ENCODE measurements at regions not wholly inside any gene's neighbourhood (a gene's known extent, or its start where the extent isn't known, plus 50 kb on each side); places are given as distances from the start of the nearest gene placed in this dataset.

DNA sequence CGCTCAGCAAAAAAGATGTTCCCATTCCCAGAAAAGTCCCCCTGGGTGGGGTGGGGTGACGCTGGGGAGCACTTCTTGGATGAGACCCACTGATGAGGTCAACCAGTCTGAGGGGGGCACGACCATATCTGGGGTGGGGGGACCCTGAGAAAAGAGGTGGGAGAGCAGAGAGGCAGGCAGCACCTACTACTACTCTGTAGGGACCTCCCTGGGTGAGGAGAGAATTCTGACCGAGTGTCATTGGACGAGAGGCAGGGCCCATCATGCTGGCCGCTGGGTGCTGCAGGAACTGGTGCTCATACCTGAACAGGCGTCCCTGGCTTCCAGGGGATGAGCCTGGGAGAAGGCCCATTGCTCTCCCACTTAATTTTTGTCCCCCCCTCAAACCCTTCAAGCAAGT lies 158.8 kb downstream of the KLF13 start:
- no peak for DNase-seq
- ChIA-PET POLR2A (no interaction called here), CTCF (no interaction called here)
- Mint-ChIP-seq H3K4me3 (ENCODE audit: unreplicated experiment) (no peak overlapping the region), H3K36me3 (ENCODE audit: insufficient read depth, unreplicated experiment) (peaks cover 11% of the 10 kb centered on the region), H3K27me3 (ENCODE audit: insufficient read depth, unreplicated experiment) (peaks cover 19% of the 10 kb centered on the region), H3K9me3 (ENCODE audit: unreplicated experiment) (peaks cover under 1% of the 10 kb centered on the region), H3K27ac (ENCODE audit: unreplicated experiment) (no peak overlapping the region), H3K4me1 (ENCODE audit: low read depth, unreplicated experiment) (no peaks in the 10 kb centered on the region)
- no peaks in the 10 kb centered on the region for H3K36me3 ChIP-seq (ENCODE audit: control insufficient read depth, insufficient read depth, low read length)
- BruUV-seq (replicated peaks) = no TSS peak
- H3K27me3 ChIP-seq (replicated peaks; ENCODE audit: control insufficient read depth, insufficient read depth, low read length) = no peaks in the 10 kb centered on the region
- H3K4me1 ChIP-seq = no peaks in the 10 kb centered on the region
- TF ChIP-seq, protein P1, sequence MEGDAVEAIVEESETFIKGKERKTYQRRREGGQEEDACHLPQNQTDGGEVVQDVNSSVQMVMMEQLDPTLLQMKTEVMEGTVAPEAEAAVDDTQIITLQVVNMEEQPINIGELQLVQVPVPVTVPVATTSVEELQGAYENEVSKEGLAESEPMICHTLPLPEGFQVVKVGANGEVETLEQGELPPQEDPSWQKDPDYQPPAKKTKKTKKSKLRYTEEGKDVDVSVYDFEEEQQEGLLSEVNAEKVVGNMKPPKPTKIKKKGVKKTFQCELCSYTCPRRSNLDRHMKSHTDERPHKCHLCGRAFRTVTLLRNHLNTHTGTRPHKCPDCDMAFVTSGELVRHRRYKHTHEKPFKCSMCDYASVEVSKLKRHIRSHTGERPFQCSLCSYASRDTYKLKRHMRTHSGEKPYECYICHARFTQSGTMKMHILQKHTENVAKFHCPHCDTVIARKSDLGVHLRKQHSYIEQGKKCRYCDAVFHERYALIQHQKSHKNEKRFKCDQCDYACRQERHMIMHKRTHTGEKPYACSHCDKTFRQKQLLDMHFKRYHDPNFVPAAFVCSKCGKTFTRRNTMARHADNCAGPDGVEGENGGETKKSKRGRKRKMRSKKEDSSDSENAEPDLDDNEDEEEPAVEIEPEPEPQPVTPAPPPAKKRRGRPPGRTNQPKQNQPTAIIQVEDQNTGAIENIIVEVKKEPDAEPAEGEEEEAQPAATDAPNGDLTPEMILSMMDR (IDR thresholded peaks at IDR 0.05; ENCODE audit: insufficient read depth in 1 of 2, low read depth in 1 of 2, low read length in 1 of 2, severe bottlenecking in 1 of 2, unreplicated experiment in 1 of 2) = no peak
- H3K9me3 ChIP-seq = no peaks in the 10 kb centered on the region
- intact Hi-C loops (cut with micrococcal nuclease; ENCODE audit: unreplicated experiment) = no loop called here
- no peak overlapping the region for H3K4me3 ChIP-seq (ENCODE audit: low read depth, low read length)

DNA sequence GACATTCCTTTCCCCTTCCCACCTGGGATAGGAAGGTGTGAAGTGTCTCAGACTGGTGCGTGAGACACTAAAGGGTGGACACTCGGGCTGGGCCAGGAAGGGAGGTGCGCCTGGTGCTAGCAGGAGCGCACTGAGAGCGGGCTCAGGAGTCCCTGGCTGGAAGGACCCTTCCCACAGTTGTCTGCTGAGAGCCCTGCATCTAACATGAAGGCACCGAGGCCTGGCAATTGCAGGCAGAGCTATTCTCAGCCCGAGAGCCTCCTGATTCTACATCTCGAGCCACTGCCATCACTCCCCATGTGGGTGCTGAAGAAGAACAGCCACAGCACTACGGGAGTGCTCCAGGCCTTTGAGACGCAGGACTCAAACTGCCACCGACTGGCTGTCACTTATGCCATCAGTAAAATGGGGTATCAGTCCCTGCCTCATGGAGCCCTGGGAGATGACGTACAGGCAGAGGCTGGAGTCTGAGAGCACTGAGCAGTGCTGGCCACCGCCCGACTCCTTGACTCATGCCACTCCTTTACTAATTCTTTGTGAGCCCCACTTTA lies 159.4 kb downstream of the KLF13 start:
- DNase-seq = no peak
- POLR2A ChIA-PET = no interaction called here
- Histone ChIP-seq H3K27me3 (replicated peaks; ENCODE audit: control insufficient read depth, insufficient read depth, low read length) (no peaks in the 10 kb centered on the region), H3K9me3 (0 out of 2 replicates have a peak, but pooled peaks cover 4% of the 10 kb centered on the region), H3K4me3 (ENCODE audit: low read depth, low read length) (no peak overlapping the region), H3K4me1 (no peaks in the 10 kb centered on the region), H3K36me3 (ENCODE audit: control insufficient read depth, insufficient read depth, low read length) (no peaks in the 10 kb centered on the region)
- H3K4me1 Mint-ChIP-seq (ENCODE audit: low read depth, unreplicated experiment) = no peaks in the 10 kb centered on the region
- intact Hi-C loops (cut with micrococcal nuclease; ENCODE audit: unreplicated experiment) = no loop called here
- H3K4me3 Mint-ChIP-seq (ENCODE audit: unreplicated experiment) = no peak overlapping the region
- BruUV-seq (replicated peaks) = no TSS peak
- peaks cover 6% of the 10 kb centered on the region for H3K9me3 Mint-ChIP-seq (ENCODE audit: unreplicated experiment)
- peaks cover 15% of the 10 kb centered on the region for H3K27me3 Mint-ChIP-seq (ENCODE audit: insufficient read depth, unreplicated experiment)
- no peak overlapping the region for H3K27ac Mint-ChIP-seq (ENCODE audit: unreplicated experiment)
- TF ChIP-seq, protein P1 (IDR thresholded peaks at IDR 0.05; ENCODE audit: insufficient read depth in 1 of 2, low read depth in 1 of 2, low read length in 1 of 2, severe bottlenecking in 1 of 2, unreplicated experiment in 1 of 2) = no peak
- CTCF ChIA-PET = no interaction called here
- H3K36me3 Mint-ChIP-seq (ENCODE audit: insufficient read depth, unreplicated experiment) = peaks cover 11% of the 10 kb centered on the region

DNA sequence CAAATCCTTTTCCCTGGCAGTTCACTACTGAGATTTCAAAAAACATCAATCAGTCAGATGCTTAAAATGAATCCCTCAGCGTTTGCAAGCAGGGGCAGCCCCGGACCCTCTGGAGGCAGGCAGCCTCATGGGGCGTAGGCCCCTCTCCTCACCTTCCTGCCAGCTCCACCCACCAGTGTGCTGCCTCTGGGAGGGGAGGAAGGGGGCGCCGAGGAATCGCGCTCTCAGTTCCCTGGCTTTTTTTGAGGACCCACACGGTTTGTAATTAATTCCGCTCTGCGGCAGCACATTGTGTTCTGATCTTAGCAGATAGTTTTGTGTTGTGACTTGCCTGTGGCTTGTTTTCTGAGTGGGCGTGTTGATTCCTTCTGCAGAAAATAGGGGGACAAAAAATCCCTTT lies 159.9 kb downstream of the KLF13 start:
- CTCF ChIA-PET = interaction anchor here (0.6 to 1.2 kb wide), 2 partner anchors 286 to 1526 kb away, joined by 3 read pairs; no protein-coding TSS in a partner anchor
- H3K27me3 Mint-ChIP-seq (ENCODE audit: insufficient read depth, unreplicated experiment) = peaks cover 15% of the 10 kb centered on the region

More for the DNA sequence above, 159.9 kb downstream of the KLF13 start:
- Histone ChIP-seq H3K4me1 (no peaks in the 10 kb centered on the region), H3K27me3 (replicated peaks; ENCODE audit: control insufficient read depth, insufficient read depth, low read length) (no peaks in the 10 kb centered on the region), H3K9me3 (0 out of 2 replicates have a peak, but pooled peaks cover 7% of the 10 kb centered on the region), H3K4me3 (ENCODE audit: low read depth, low read length) (no peak overlapping the region), H3K36me3 (ENCODE audit: control insufficient read depth, insufficient read depth, low read length) (no peaks in the 10 kb centered on the region)
- Mint-ChIP-seq H3K9me3 (ENCODE audit: unreplicated experiment) (peaks cover 11% of the 10 kb centered on the region), H3K4me1 (ENCODE audit: low read depth, unreplicated experiment) (no peaks in the 10 kb centered on the region), H3K36me3 (ENCODE audit: insufficient read depth, unreplicated experiment) (peaks cover 11% of the 10 kb centered on the region), H3K4me3 (ENCODE audit: unreplicated experiment) (no peak overlapping the region), H3K27ac (ENCODE audit: unreplicated experiment) (no peak overlapping the region)
- no TSS peak for BruUV-seq (replicated peaks)
- intact Hi-C loops (cut with micrococcal nuclease; ENCODE audit: unreplicated experiment) = no loop called here
- DNase-seq = no peak
- POLR2A ChIA-PET = no interaction called here
- TF ChIP-seq, protein P1 (IDR thresholded peaks at IDR 0.05; ENCODE audit: insufficient read depth in 1 of 2, low read depth in 1 of 2, low read length in 1 of 2, severe bottlenecking in 1 of 2, unreplicated experiment in 1 of 2) = no peak
